H9 (cell line): ENCODE measurements at regions not wholly inside any gene's neighbourhood (a gene's known extent, or its start where the extent isn't known, plus 50 kb on each side); places are given as distances from the start of the nearest gene placed in this dataset.

ENCODE experiments used
- DNase-seq: peaks from one replicate; pipeline ENCODE4 v3.0.0-alpha.2; 2017
- H2AFZ ChIP-seq: one replicate; pipeline ENCODE4 v1.6.1; 2013; ENCODE audit warnings: mild to moderate bottlenecking, low read length, control low read depth, moderate library complexity
- H2AK5ac ChIP-seq: 2 replicates; pipeline ENCODE4 v1.6.1; 2013; ENCODE audit warnings: low read length, control low read depth, mixed read lengths; ENCODE audit not compliant: insufficient read length
- H2BK120ac ChIP-seq: one replicate; pipeline ENCODE4 v1.6.1; 2013; ENCODE audit warnings: low read depth, mild to moderate bottlenecking, low read length, control low read depth, inconsistent platforms; ENCODE audit not compliant: poor library complexity, severe bottlenecking
- H2BK12ac ChIP-seq: 2 replicates; pipeline ENCODE4 v1.6.1; 2013; ENCODE audit warnings: low read length, control low read depth, mixed read lengths, low read depth; ENCODE audit not compliant: insufficient read length
- H2BK15ac ChIP-seq: 2 replicates; pipeline ENCODE4 v1.6.1; 2013; ENCODE audit warnings: low read depth, low read length, control low read depth
- H2BK20ac ChIP-seq: one replicate; pipeline ENCODE4 v1.6.1; 2013; ENCODE audit warnings: low read depth, mild to moderate bottlenecking, low read length, control low read depth, inconsistent platforms; ENCODE audit not compliant: poor library complexity, severe bottlenecking
- H2BK5ac ChIP-seq: 2 replicates; pipeline ENCODE4 v1.6.1; 2013; ENCODE audit warnings: low read length, control low read depth, mixed read lengths; ENCODE audit not compliant: insufficient read length
- H3K14ac ChIP-seq: 2 replicates; pipeline ENCODE4 v1.6.1; 2013; ENCODE audit warnings: low read length, control low read depth; ENCODE audit not compliant: insufficient read depth
- H3K18ac ChIP-seq: 2 replicates; pipeline ENCODE4 v1.6.1; 2013; ENCODE audit warnings: low read depth, mild to moderate bottlenecking, mixed read lengths, low read length, control low read depth; ENCODE audit not compliant: insufficient read length
- H3K23ac ChIP-seq: 2 replicates; pipeline ENCODE4 v1.6.1; 2013; ENCODE audit warnings: low read length, control low read depth, mixed read lengths, low read depth; ENCODE audit not compliant: insufficient read length
- H3K23me2 ChIP-seq: 2 replicates; pipeline ENCODE4 v1.6.1; 2013; ENCODE audit warnings: low read depth, mild to moderate bottlenecking, mixed read lengths, low read length, control low read depth; ENCODE audit not compliant: insufficient read length, poor library complexity, severe bottlenecking
- H3K27ac ChIP-seq: 2 replicates; pipeline ENCODE4 v1.5.1; 2013; ENCODE audit warnings: low read length, control low read depth, mixed read lengths, low read depth; ENCODE audit not compliant: insufficient read length
- H3K27me3 ChIP-seq: 2 replicates; pipeline ENCODE4 v1.6.1; 2013; ENCODE audit warnings: low read length, control low read depth, inconsistent platforms; ENCODE audit not compliant: insufficient read depth
- H3K4ac ChIP-seq: 2 replicates; pipeline ENCODE4 v1.6.1; 2013; ENCODE audit warnings: low read depth, mild to moderate bottlenecking, control low read depth, inconsistent platforms, low read length, moderate library complexity
- H3K4me1 ChIP-seq: 2 replicates; pipeline ENCODE4 v1.6.1; 2013; ENCODE audit warnings: low read length, control low read depth, inconsistent platforms; ENCODE audit not compliant: insufficient read depth
- H3K4me2 ChIP-seq: 2 replicates; pipeline ENCODE4 v1.6.1; 2013; ENCODE audit warnings: low read length, control low read depth, mixed read lengths; ENCODE audit not compliant: insufficient read length, insufficient read depth
- H3K56ac ChIP-seq: 2 replicates; pipeline ENCODE4 v1.6.1; 2013; ENCODE audit warnings: low read depth, mild to moderate bottlenecking, mixed read lengths, low read length, control low read depth; ENCODE audit not compliant: insufficient read length
- H3K79me1 ChIP-seq: 2 replicates; pipeline ENCODE4 v1.6.1; 2013; ENCODE audit warnings: low read depth, mild to moderate bottlenecking, moderate library complexity, low read length, control low read depth, inconsistent platforms; ENCODE audit not compliant: insufficient read depth, poor library complexity, severe bottlenecking
- H3K79me2 ChIP-seq: 2 replicates; pipeline ENCODE4 v1.6.1; 2013; ENCODE audit warnings: low read length, control low read depth, inconsistent platforms; ENCODE audit not compliant: insufficient read depth
- H3K9ac ChIP-seq: 2 replicates; pipeline ENCODE4 v1.6.1; 2013; ENCODE audit warnings: low read length, control low read depth, mixed read lengths; ENCODE audit not compliant: insufficient read length; ENCODE audit errors: extremely low read depth
- H3K9me3 ChIP-seq: one replicate; pipeline ENCODE4 v1.6.1; 2013; ENCODE audit warnings: low read depth, low read length, inconsistent platforms; ENCODE audit not compliant: control insufficient read depth
- H3T11ph ChIP-seq: one replicate; pipeline ENCODE4 v1.6.1; 2013; ENCODE audit warnings: mild to moderate bottlenecking, low read length, control low read depth, inconsistent platforms
- H4K20me1 ChIP-seq: one replicate; pipeline ENCODE4 v1.6.1; 2013; ENCODE audit not compliant: control insufficient read depth, insufficient read length, insufficient read depth
- H4K5ac ChIP-seq: 2 replicates; pipeline ENCODE4 v1.6.1; 2013; ENCODE audit warnings: low read depth, mild to moderate bottlenecking, mixed read lengths, low read length, control low read depth; ENCODE audit not compliant: insufficient read length
- H4K8ac ChIP-seq: replicated peaks from 2 replicates; pipeline ENCODE4 v1.6.1; 2013; ENCODE audit warnings: low read length, control low read depth, mixed read lengths, low read depth; ENCODE audit not compliant: insufficient read length
- H4K91ac ChIP-seq: 2 replicates; pipeline ENCODE4 v1.6.1; 2013; ENCODE audit warnings: low read depth, mild to moderate bottlenecking, moderate library complexity, mixed read lengths, low read length, control low read depth; ENCODE audit not compliant: insufficient read length
- H3K27ac Mint-ChIP-seq, 3 experiments: 2 replicates in 2 of 3; 3 replicates in 1 of 3; pipeline ENCODE4 v1.8.0; 2020 to 2021; ENCODE audit warnings: mixed read lengths in 3 of 3, mild to moderate bottlenecking in 1 of 3, moderate library complexity in 1 of 3
- H3K27me3 Mint-ChIP-seq: 2 replicates; pipeline ENCODE4 v1.8.0; 2021; ENCODE audit warnings: low read depth, mild to moderate bottlenecking, moderate library complexity, mixed read lengths
- H3K36me3 Mint-ChIP-seq, 3 experiments: 2 replicates in 2 of 3; 3 replicates in 1 of 3; pipeline ENCODE4 v1.8.0; 2020 to 2021; ENCODE audit warnings: low read depth in 3 of 3, mixed read lengths in 3 of 3; ENCODE audit not compliant: insufficient read depth in 1 of 3
- H3K4me1 Mint-ChIP-seq, 2 experiments: 2 replicates each; pipeline ENCODE4 v1.8.0; 2020; ENCODE audit warnings: mixed read lengths in 2 of 2
- H3K4me3 Mint-ChIP-seq, 2 experiments: 2 replicates in 1 of 2; 3 replicates in 1 of 2; pipeline ENCODE4 v1.8.0; 2020 to 2021; ENCODE audit warnings: mild to moderate bottlenecking in 2 of 2, mixed read lengths in 2 of 2, moderate library complexity in 1 of 2
- H3K9me3 Mint-ChIP-seq, 2 experiments: 2 replicates in 1 of 2; 3 replicates in 1 of 2; pipeline ENCODE4 v1.8.0; 2020; ENCODE audit warnings: mild to moderate bottlenecking in 2 of 2, mixed read lengths in 2 of 2, moderate library complexity in 1 of 2
- CTCF ChIP-seq: fragments of 200-600 bp; sonication (generic); conservative IDR thresholded peaks from 3 replicates; pipeline ENCODE4 v1.8.0; 2021; ENCODE audit warnings: antibody characterized with exemption, mild to moderate bottlenecking
- WGBS: extraction: QIAGEN DNeasy Blood & Tissue Kit; methylation state at CpG from one replicate; pipeline ENCODE4 v1.1.7; 2013; ENCODE audit warnings: missing lambda C conversion rate, low lambda C conversion rate, mixed read lengths; ENCODE audit not compliant: insufficient read length; ENCODE audit errors: extremely low coverage; 5-methylcytosine and 5-hydroxymethylcytosine counted together

GRCh38 chr2:122681626-122682025 is 926.2 kb downstream of the TSN start:
- no peak for TF ChIP-seq CTCF
- no peaks in the 10 kb centered on the region for H3K4me1 ChIP-seq
- no peak overlapping the region for H2BK120ac ChIP-seq
- no peak overlapping the region for H3K14ac ChIP-seq
- no peak overlapping the region for H3K4me2 ChIP-seq
- Mint-ChIP-seq H3K9me3 (peaks cover 2 to 7% of the 10 kb centered on the region in 2 experiments; a peak in 2 of 5 replicates), H3K27me3 (no peaks in the 10 kb centered on the region), H3K4me3 (no peak overlapping the region), H3K4me1 (no peaks in the 10 kb centered on the region), H3K27ac (no peak overlapping the region), H3K36me3 (peaks cover 3 to 5% (median 4%) of the 10 kb centered on the region in 3 experiments; a peak in 5 of 7 replicates)
- H2AFZ ChIP-seq, result no peak overlapping the region
- no peak overlapping the region for H3K23ac ChIP-seq
- no peaks in the 10 kb centered on the region for H3K9me3 ChIP-seq
- H3K9ac ChIP-seq, result no peak overlapping the region
- no peak overlapping the region for H2BK5ac ChIP-seq
- DNase-seq, result no peak
- H2BK12ac ChIP-seq, result no peak overlapping the region
- no peak overlapping the region for H3K56ac ChIP-seq
- no peak overlapping the region for H2BK15ac ChIP-seq
- WGBS, result no CpG with 5 or more reads among the region's 1 CpG
- H4K5ac ChIP-seq, result no peak overlapping the region
- H3K79me2 ChIP-seq, result no peaks in the 10 kb centered on the region
- H4K8ac ChIP-seq, result no peak overlapping the region
- H4K91ac ChIP-seq, result no peak overlapping the region
- no peak overlapping the region for H3K4ac ChIP-seq
- H2AK5ac ChIP-seq, result no peak overlapping the region
- H3K27ac ChIP-seq, result no peak overlapping the region
- H4K20me1 ChIP-seq, result no peaks in the 10 kb centered on the region
- H3K18ac ChIP-seq, result no peak overlapping the region
- H3K27me3 ChIP-seq, result no peaks in the 10 kb centered on the region
- no peaks in the 10 kb centered on the region for H3K79me1 ChIP-seq
- H3K23me2 ChIP-seq, result no peaks in the 10 kb centered on the region
- no peak overlapping the region for H2BK20ac ChIP-seq
- H3T11ph ChIP-seq, result no peak overlapping the region
